ENCODE measurements at regions not wholly inside any gene's neighbourhood (a gene's known extent, or its start where the extent isn't known, plus 50 kb on each side); places are given as distances from the start of the nearest gene placed in this dataset.

GRCh38 chr9:30476826-30477225, 1907.6 kb upstream of the ACO1 start:
- POLR2A ChIA-PET: no interaction called here
- H2AFZ ChIP-seq (ENCODE audit: low read depth, low read length): no peak overlapping the region

More at GRCh38 chr9:30476826-30477225, 1907.6 kb upstream of the ACO1 start:
- no peaks in the 10 kb centered on the region for H3K27me3 ChIP-seq (ENCODE audit: control insufficient read depth in 2 of 2, insufficient read depth in 2 of 2, low read length in 2 of 2)
- BruUV-seq (replicated peaks): no TSS peak
- dilution Hi-C loops (cut with MboI; ENCODE audit: extremely low pct_ligation_motif_present, low sequenced_read_pairs): no loop called here
- H3K4me2 ChIP-seq (ENCODE audit: insufficient read depth, low read length): no peak overlapping the region
- CTCF ChIA-PET: no interaction called here
- no peak overlapping the region for H3K4me3 ChIP-seq (replicated peaks in 1 of 3; ENCODE audit: insufficient read depth in 1 of 3, low read depth in 1 of 3, low read length in 3 of 3)
- DNase-seq (ENCODE audit: low read depth, low spot score) (no peak), FAIRE-seq (no peak)
- no peaks in the 10 kb centered on the region for H3K4me1 ChIP-seq (ENCODE audit: control insufficient read depth, extremely low read depth, insufficient read depth, low read length)
- no peaks in the 10 kb centered on the region for H4K20me1 ChIP-seq (replicated peaks; ENCODE audit: control insufficient read depth, extremely low read depth, insufficient read depth, low read length)
- intact Hi-C loops (cut with micrococcal nuclease): no loop called here
- TF ChIP-seq MYC (IDR thresholded peaks at IDR 0.05; ENCODE audit: low read depth, low read length) (no peak), JUN (IDR thresholded peaks at IDR 0.05; ENCODE audit: borderline replicate concordance, insufficient read depth, insufficient read length, low read depth) (no peak), EZH2 (IDR thresholded peaks at IDR 0.05; ENCODE audit: borderline replicate concordance, low read depth, low read length, severe bottlenecking) (no peak), POLR2AphosphoS5 (IDR thresholded peaks at IDR 0.05; ENCODE audit: insufficient read depth, low read depth, low read length) (no peak), GATA2 (IDR thresholded peaks at IDR 0.05; ENCODE audit: insufficient read depth, insufficient read length, low read depth, low read length) (no peak), FOS (IDR thresholded peaks at IDR 0.05; ENCODE audit: borderline replicate concordance, insufficient read depth, low read length) (no peak), POLR2A (IDR thresholded peaks at IDR 0.05; ENCODE audit: low read depth, low read length) (no peak)
- TF ChIP-seq, protein P1, sequence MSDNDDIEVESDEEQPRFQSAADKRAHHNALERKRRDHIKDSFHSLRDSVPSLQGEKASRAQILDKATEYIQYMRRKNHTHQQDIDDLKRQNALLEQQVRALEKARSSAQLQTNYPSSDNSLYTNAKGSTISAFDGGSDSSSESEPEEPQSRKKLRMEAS (IDR thresholded peaks at IDR 0.05; ENCODE audit: insufficient read depth, insufficient read length): no peak
- TF ChIP-seq, protein P2, sequence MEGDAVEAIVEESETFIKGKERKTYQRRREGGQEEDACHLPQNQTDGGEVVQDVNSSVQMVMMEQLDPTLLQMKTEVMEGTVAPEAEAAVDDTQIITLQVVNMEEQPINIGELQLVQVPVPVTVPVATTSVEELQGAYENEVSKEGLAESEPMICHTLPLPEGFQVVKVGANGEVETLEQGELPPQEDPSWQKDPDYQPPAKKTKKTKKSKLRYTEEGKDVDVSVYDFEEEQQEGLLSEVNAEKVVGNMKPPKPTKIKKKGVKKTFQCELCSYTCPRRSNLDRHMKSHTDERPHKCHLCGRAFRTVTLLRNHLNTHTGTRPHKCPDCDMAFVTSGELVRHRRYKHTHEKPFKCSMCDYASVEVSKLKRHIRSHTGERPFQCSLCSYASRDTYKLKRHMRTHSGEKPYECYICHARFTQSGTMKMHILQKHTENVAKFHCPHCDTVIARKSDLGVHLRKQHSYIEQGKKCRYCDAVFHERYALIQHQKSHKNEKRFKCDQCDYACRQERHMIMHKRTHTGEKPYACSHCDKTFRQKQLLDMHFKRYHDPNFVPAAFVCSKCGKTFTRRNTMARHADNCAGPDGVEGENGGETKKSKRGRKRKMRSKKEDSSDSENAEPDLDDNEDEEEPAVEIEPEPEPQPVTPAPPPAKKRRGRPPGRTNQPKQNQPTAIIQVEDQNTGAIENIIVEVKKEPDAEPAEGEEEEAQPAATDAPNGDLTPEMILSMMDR (IDR thresholded peaks at IDR 0.05; ENCODE audit: extremely low read depth in 1 of 2, insufficient read depth in 1 of 2, low read depth in 1 of 2, low read length in 2 of 2): no peak
- no peaks in the 10 kb centered on the region for H3K9me1 ChIP-seq (replicated peaks; ENCODE audit: control insufficient read depth, extremely low read depth, insufficient read depth, low read length)
- no peaks in the 10 kb centered on the region for H3K36me3 ChIP-seq (ENCODE audit: control insufficient read depth in 2 of 2, extremely low read depth in 1 of 2, insufficient read depth in 2 of 2, low read length in 2 of 2)
- no peaks in the 10 kb centered on the region for H3K79me2 ChIP-seq (ENCODE audit: control insufficient read depth, insufficient read depth, low read length)
- H3K9ac ChIP-seq (replicated peaks; ENCODE audit: extremely low read depth, insufficient read depth, low read length): no peak overlapping the region
- peaks cover 2% of the 10 kb centered on the region for H3K9me3 ChIP-seq (replicated peaks; ENCODE audit: control insufficient read depth, insufficient read depth, low read length)
- H3K27ac ChIP-seq (ENCODE audit: insufficient read depth, low read depth, low read length): no peak overlapping the region
